ENCODE measurements at regions not wholly inside any gene's neighbourhood (a gene's known extent, or its start where the extent isn't known, plus 50 kb on each side); places are given as distances from the start of the nearest gene placed in this dataset.

- H3K9ac ChIP-seq (ENCODE audit: low read length) = no peak overlapping the region
- no peaks in the 10 kb centered on the region for H3K9me3 ChIP-seq (ENCODE audit: control insufficient read depth, low read length)
- DNase-seq (ENCODE audit: low read depth) = no peak
- no peak overlapping the region for H3K4me3 ChIP-seq (ENCODE audit: low read length)
- no peaks in the 10 kb centered on the region for H3K4me1 ChIP-seq (ENCODE audit: control insufficient read depth, insufficient read depth, low read length)
- H3K27me3 ChIP-seq (replicated peaks; ENCODE audit: control insufficient read depth, insufficient read depth, low read length) = no peaks in the 10 kb centered on the region
- no peaks in the 10 kb centered on the region for H3K36me3 ChIP-seq (ENCODE audit: control insufficient read depth, insufficient read depth, low read length, severe bottlenecking)
These were observed 318.4 kb downstream of the MAN2A1 start for GRCh38 chr5:110008131-110008530.

GRCh38 chr5:110012145-110012544, 322.4 kb downstream of the MAN2A1 start:
- Histone ChIP-seq H3K4me1 (ENCODE audit: control insufficient read depth, insufficient read depth, low read length) (no peaks in the 10 kb centered on the region), H3K9me3 (ENCODE audit: control insufficient read depth, low read length) (no peaks in the 10 kb centered on the region), H3K27me3 (replicated peaks; ENCODE audit: control insufficient read depth, insufficient read depth, low read length) (no peaks in the 10 kb centered on the region), H3K4me3 (ENCODE audit: low read length) (no peak overlapping the region), H3K9ac (ENCODE audit: low read length) (no peak overlapping the region), H3K36me3 (ENCODE audit: control insufficient read depth, insufficient read depth, low read length, severe bottlenecking) (no peaks in the 10 kb centered on the region)
- no peak for DNase-seq (ENCODE audit: low read depth)

GRCh38 chr5:110013017-110013416, 323.3 kb downstream of the MAN2A1 start:
- H3K9me3 ChIP-seq (ENCODE audit: control insufficient read depth, low read length) = no peaks in the 10 kb centered on the region
- DNase-seq (ENCODE audit: low read depth) = no peak
- H3K27me3 ChIP-seq (replicated peaks; ENCODE audit: control insufficient read depth, insufficient read depth, low read length) = no peaks in the 10 kb centered on the region
- H3K36me3 ChIP-seq (ENCODE audit: control insufficient read depth, insufficient read depth, low read length, severe bottlenecking) = no peaks in the 10 kb centered on the region
- H3K9ac ChIP-seq (ENCODE audit: low read length) = no peak overlapping the region
- no peak overlapping the region for H3K4me3 ChIP-seq (ENCODE audit: low read length)
- H3K4me1 ChIP-seq (ENCODE audit: control insufficient read depth, insufficient read depth, low read length) = no peaks in the 10 kb centered on the region

GRCh38 chr5:110017854-110018253, 328.1 kb downstream of the MAN2A1 start:
- Histone ChIP-seq H3K9me3 (ENCODE audit: control insufficient read depth, low read length) (no peaks in the 10 kb centered on the region), H3K9ac (ENCODE audit: low read length) (no peak overlapping the region), H3K4me1 (ENCODE audit: control insufficient read depth, insufficient read depth, low read length) (no peaks in the 10 kb centered on the region), H3K4me3 (ENCODE audit: low read length) (no peak overlapping the region), H3K36me3 (ENCODE audit: control insufficient read depth, insufficient read depth, low read length, severe bottlenecking) (no peaks in the 10 kb centered on the region), H3K27me3 (replicated peaks; ENCODE audit: control insufficient read depth, insufficient read depth, low read length) (peaks cover 10% of the 10 kb centered on the region)
- no peak for DNase-seq (ENCODE audit: low read depth)

- H3K27me3 ChIP-seq (replicated peaks; ENCODE audit: control insufficient read depth, insufficient read depth, low read length) = peaks cover 10% of the 10 kb centered on the region
- H3K36me3 ChIP-seq (ENCODE audit: control insufficient read depth, insufficient read depth, low read length, severe bottlenecking) = no peaks in the 10 kb centered on the region
- H3K9ac ChIP-seq (ENCODE audit: low read length) = no peak overlapping the region
- no peaks in the 10 kb centered on the region for H3K9me3 ChIP-seq (ENCODE audit: control insufficient read depth, low read length)
- H3K4me3 ChIP-seq (ENCODE audit: low read length) = no peak overlapping the region
- DNase-seq (ENCODE audit: low read depth) = no peak
- H3K4me1 ChIP-seq (ENCODE audit: control insufficient read depth, insufficient read depth, low read length) = no peaks in the 10 kb centered on the region
These were observed 328.8 kb downstream of the MAN2A1 start for GRCh38 chr5:110018509-110018908.

- Histone ChIP-seq H3K4me1 (ENCODE audit: control insufficient read depth, insufficient read depth, low read length) (no peaks in the 10 kb centered on the region), H3K27me3 (replicated peaks; ENCODE audit: control insufficient read depth, insufficient read depth, low read length) (peaks cover 10% of the 10 kb centered on the region), H3K9ac (ENCODE audit: low read length) (no peak overlapping the region), H3K9me3 (ENCODE audit: control insufficient read depth, low read length) (no peaks in the 10 kb centered on the region), H3K4me3 (ENCODE audit: low read length) (no peak overlapping the region), H3K36me3 (ENCODE audit: control insufficient read depth, insufficient read depth, low read length, severe bottlenecking) (no peaks in the 10 kb centered on the region)
- DNase-seq (ENCODE audit: low read depth) = no peak
These were observed 329.4 kb downstream of the MAN2A1 start for GRCh38 chr5:110019119-110019518.

- Histone ChIP-seq H3K4me3 (ENCODE audit: low read length) (no peak overlapping the region), H3K36me3 (ENCODE audit: control insufficient read depth, insufficient read depth, low read length, severe bottlenecking) (no peaks in the 10 kb centered on the region), H3K9me3 (ENCODE audit: control insufficient read depth, low read length) (no peaks in the 10 kb centered on the region), H3K9ac (ENCODE audit: low read length) (no peak overlapping the region), H3K4me1 (ENCODE audit: control insufficient read depth, insufficient read depth, low read length) (no peaks in the 10 kb centered on the region), H3K27me3 (replicated peaks; ENCODE audit: control insufficient read depth, insufficient read depth, low read length) (peaks cover 10% of the 10 kb centered on the region)
- no peak for DNase-seq (ENCODE audit: low read depth)
These were observed 330.1 kb downstream of the MAN2A1 start for GRCh38 chr5:110019780-110020179.

- H3K9me3 ChIP-seq (ENCODE audit: control insufficient read depth, low read length) = no peaks in the 10 kb centered on the region
- H3K27me3 ChIP-seq (replicated peaks; ENCODE audit: control insufficient read depth, insufficient read depth, low read length) = peaks cover 10% of the 10 kb centered on the region
- H3K36me3 ChIP-seq (ENCODE audit: control insufficient read depth, insufficient read depth, low read length, severe bottlenecking) = no peaks in the 10 kb centered on the region
- no peaks in the 10 kb centered on the region for H3K4me1 ChIP-seq (ENCODE audit: control insufficient read depth, insufficient read depth, low read length)
- DNase-seq (ENCODE audit: low read depth) = no peak
- no peak overlapping the region for H3K9ac ChIP-seq (ENCODE audit: low read length)
- no peak overlapping the region for H3K4me3 ChIP-seq (ENCODE audit: low read length)
These were observed 331.5 kb downstream of the MAN2A1 start for GRCh38 chr5:110021251-110021650.

- H3K9ac ChIP-seq (ENCODE audit: low read length) = no peak overlapping the region
- H3K27me3 ChIP-seq (replicated peaks; ENCODE audit: control insufficient read depth, insufficient read depth, low read length) = no peaks in the 10 kb centered on the region
- DNase-seq (ENCODE audit: low read depth) = no peak
- H3K9me3 ChIP-seq (ENCODE audit: control insufficient read depth, low read length) = peaks cover 4% of the 10 kb centered on the region
- H3K4me1 ChIP-seq (ENCODE audit: control insufficient read depth, insufficient read depth, low read length) = peaks cover 7% of the 10 kb centered on the region
- H3K36me3 ChIP-seq (ENCODE audit: control insufficient read depth, insufficient read depth, low read length, severe bottlenecking) = no peaks in the 10 kb centered on the region
- H3K4me3 ChIP-seq (ENCODE audit: low read length) = no peak overlapping the region
These were observed 335.4 kb downstream of the MAN2A1 start for GRCh38 chr5:110025160-110025559.

- H3K36me3 ChIP-seq (ENCODE audit: control insufficient read depth, insufficient read depth, low read length, severe bottlenecking) = no peaks in the 10 kb centered on the region
- DNase-seq (ENCODE audit: low read depth) = peak; percentile 7
- H3K9me3 ChIP-seq (ENCODE audit: control insufficient read depth, low read length) = peaks cover 4% of the 10 kb centered on the region
- no peaks in the 10 kb centered on the region for H3K27me3 ChIP-seq (replicated peaks; ENCODE audit: control insufficient read depth, insufficient read depth, low read length)
- no peak overlapping the region for H3K9ac ChIP-seq (ENCODE audit: low read length)
- no peak overlapping the region for H3K4me3 ChIP-seq (ENCODE audit: low read length)
- H3K4me1 ChIP-seq (ENCODE audit: control insufficient read depth, insufficient read depth, low read length) = peaks cover 7% of the 10 kb centered on the region
These were observed 338.0 kb downstream of the MAN2A1 start for GRCh38 chr5:110027527-110028322.

GRCh38 chr5:110031402-110032140, 341.8 kb downstream of the MAN2A1 start:
- Histone ChIP-seq H3K4me3 (ENCODE audit: low read length) (no peak overlapping the region), H3K9me3 (ENCODE audit: control insufficient read depth, low read length) (peaks cover 1% of the 10 kb centered on the region), H3K9ac (ENCODE audit: low read length) (no peak overlapping the region), H3K4me1 (ENCODE audit: control insufficient read depth, insufficient read depth, low read length) (peaks cover 7% of the 10 kb centered on the region), H3K36me3 (ENCODE audit: control insufficient read depth, insufficient read depth, low read length, severe bottlenecking) (no peaks in the 10 kb centered on the region), H3K27me3 (replicated peaks; ENCODE audit: control insufficient read depth, insufficient read depth, low read length) (peaks cover 6% of the 10 kb centered on the region)
- no peak for DNase-seq (ENCODE audit: low read depth)
